SK-N-SH treated with all-trans-retinoic acid at 6 μM for 48 hours (cell line): ENCODE measurements at regions not wholly inside any gene's neighbourhood (a gene's known extent, or its start where the extent isn't known, plus 50 kb on each side); places are given as distances from the start of the nearest gene placed in this dataset.

Source experiments
- ATAC-seq: fragments of 200-7000 bp; cut with Tn5 transposase; 3 replicates; pipeline ENCODE4 v1.9.1; 2020; ENCODE audit warnings: mild to moderate bottlenecking, moderate library complexity
- ARNTL ChIP-seq: fragments of 450-650 bp; formaldehyde crosslinking; IDR thresholded peaks from 2 replicates; pipeline ENCODE4 v1.5.0; 2020; ENCODE audit warnings: low read depth, mild to moderate bottlenecking, moderate library complexity, borderline replicate concordance
- BACH2 ChIP-seq: fragments of 250-450 bp; sonication (Bioruptor Pico); IDR thresholded peaks from 2 replicates; pipeline ENCODE4 v1.9.0; 2021; ENCODE audit warnings: mild to moderate bottlenecking, borderline replicate concordance
- CREB5 ChIP-seq: fragments of 250-450 bp; sonication (Bioruptor Pico); IDR thresholded peaks from 2 replicates; pipeline ENCODE4 v1.5.1; 2020; ENCODE audit warnings: low read depth, mild to moderate bottlenecking, moderate library complexity
- CSDC2 ChIP-seq: fragments of 250-450 bp; sonication (Bioruptor Pico); IDR thresholded peaks from 2 replicates; pipeline ENCODE4 v1.5.0; 2020; ENCODE audit warnings: mild to moderate bottlenecking, moderate library complexity
- CSRNP3 ChIP-seq: fragments of 250-450 bp; sonication (Bioruptor Pico); IDR thresholded peaks from 2 replicates; pipeline ENCODE4 v1.5.1; 2021; ENCODE audit warnings: mild to moderate bottlenecking, moderate library complexity
- ESRRG ChIP-seq: fragments of 250-450 bp; sonication (Bioruptor Pico); IDR thresholded peaks from 2 replicates; pipeline ENCODE4 v1.6.1; 2021; ENCODE audit warnings: mild to moderate bottlenecking
- GLIS3 ChIP-seq: fragments of 250-450 bp; sonication (Bioruptor Pico); IDR thresholded peaks from 2 replicates; pipeline ENCODE4 v1.5.0; 2020; ENCODE audit warnings: mild to moderate bottlenecking, moderate library complexity
- ISL1 ChIP-seq: fragments of 250-450 bp; sonication (Bioruptor Pico); IDR thresholded peaks from 2 replicates; pipeline ENCODE4 v2.1.2; 2022; ENCODE audit warnings: mild to moderate bottlenecking, moderate library complexity
- OSR1 ChIP-seq: fragments of 250-450 bp; sonication (Bioruptor Pico); IDR thresholded peaks from 2 replicates; pipeline ENCODE4 v1.8.0; 2022; ENCODE audit warnings: moderate library complexity, mild to moderate bottlenecking, inconsistent platforms
- PATZ1 ChIP-seq: fragments of 250-450 bp; sonication (Bioruptor Pico); IDR thresholded peaks from 2 replicates; pipeline ENCODE4 v1.8.0; 2020; ENCODE audit warnings: mild to moderate bottlenecking, moderate library complexity, borderline replicate concordance
- POU6F1 ChIP-seq: fragments of 250-450 bp; sonication (Bioruptor Pico); IDR thresholded peaks from 2 replicates; pipeline ENCODE4 v1.8.0; 2021; ENCODE audit warnings: low read depth, mild to moderate bottlenecking, moderate library complexity, borderline replicate concordance
- RARB ChIP-seq: fragments of 250-450 bp; sonication (Bioruptor Pico); IDR thresholded peaks from 2 replicates; pipeline ENCODE4 v1.8.0; 2021; ENCODE audit warnings: mild to moderate bottlenecking, moderate library complexity
- SNAI2 ChIP-seq: fragments of 250-450 bp; sonication (Bioruptor Pico); IDR thresholded peaks from 2 replicates; pipeline ENCODE4 v1.5.0; 2020; ENCODE audit warnings: mild to moderate bottlenecking, moderate library complexity
- TCF4 ChIP-seq: fragments of 250-450 bp; sonication (Bioruptor Pico); IDR thresholded peaks from 2 replicates; pipeline ENCODE4 v1.8.0; 2021; ENCODE audit warnings: mild to moderate bottlenecking, moderate library complexity, borderline replicate concordance
- TOX ChIP-seq: fragments of 250-450 bp; sonication (Bioruptor Pico); IDR thresholded peaks from 2 replicates; pipeline ENCODE4 v1.8.0; 2021; ENCODE audit warnings: mild to moderate bottlenecking, moderate library complexity, borderline replicate concordance
- TSHZ2 ChIP-seq: fragments of 250-450 bp; sonication (Bioruptor Pico); IDR thresholded peaks from 2 replicates; pipeline ENCODE4 v1.5.0; 2020; ENCODE audit warnings: mild to moderate bottlenecking, moderate library complexity
- ZC3H10 ChIP-seq: fragments of 250-450 bp; sonication (Bioruptor Pico); IDR thresholded peaks from 2 replicates; pipeline ENCODE4 v1.5.1; 2021; ENCODE audit warnings: mild to moderate bottlenecking, moderate library complexity
- ZFP3 ChIP-seq: fragments of 250-450 bp; sonication (Bioruptor Pico); IDR thresholded peaks from 2 replicates; pipeline ENCODE4 v1.5.0; 2020; ENCODE audit warnings: mild to moderate bottlenecking, moderate library complexity
- ZFP30 ChIP-seq: fragments of 450-650 bp; formaldehyde crosslinking; IDR thresholded peaks from 2 replicates; pipeline ENCODE4 v1.5.0; 2022; ENCODE audit warnings: mild to moderate bottlenecking, moderate library complexity
- ZNF565 ChIP-seq: fragments of 450-650 bp; formaldehyde crosslinking; conservative IDR thresholded peaks from 2 replicates; pipeline ENCODE4 v1.5.0; 2020; ENCODE audit warnings: low read depth, mild to moderate bottlenecking, moderate library complexity
- ZNF8 ChIP-seq: fragments of 450-650 bp; formaldehyde crosslinking; IDR thresholded peaks from 2 replicates; pipeline ENCODE4 v1.5.0; 2020; ENCODE audit warnings: mild to moderate bottlenecking, moderate library complexity

GRCh38 chr5:118211606-118212005 is 776.7 kb downstream of the DTWD2 start:
- ATAC-seq, result no peak
- TF ChIP-seq TOX (CRISPR knock-in tag) (no peak), GLIS3 (no peak), TSHZ2 (CRISPR knock-in tag) (no peak)

GRCh38 chr5:118208031-118208453 is 780.3 kb downstream of the DTWD2 start:
- no peak for TF ChIP-seq ZNF565 (CRISPR knock-in tag)
- no peak for TF ChIP-seq ZC3H10 (CRISPR knock-in tag)
- no peak for TF ChIP-seq POU6F1 (CRISPR knock-in tag)
- TF ChIP-seq SNAI2, result no peak
- no peak for TF ChIP-seq TCF4 (CRISPR knock-in tag)
- TF ChIP-seq OSR1 (CRISPR knock-in tag), result no peak
- no peak for TF ChIP-seq ARNTL (CRISPR knock-in tag)
- TF ChIP-seq TSHZ2 (CRISPR knock-in tag), result no peak
- TF ChIP-seq ZFP30 (CRISPR knock-in tag), result no peak
- TF ChIP-seq GLIS3, result no peak
- TF ChIP-seq CSRNP3 (CRISPR knock-in tag), result no peak
- TF ChIP-seq, all 23 proteins: peak for 0
- no peak for ATAC-seq

- ATAC-seq, result no peak
- TF ChIP-seq ESRRG (CRISPR knock-in tag) (no peak), BACH2 (CRISPR knock-in tag) (no peak), CSDC2 (no peak), OSR1 (CRISPR knock-in tag) (no peak), ZNF8 (CRISPR knock-in tag) (no peak), TCF4 (CRISPR knock-in tag) (no peak), ZFP30 (CRISPR knock-in tag) (no peak), POU6F1 (CRISPR knock-in tag) (no peak), SNAI2 (no peak), ZNF565 (CRISPR knock-in tag) (no peak), ZFP3 (CRISPR knock-in tag) (no peak), TSHZ2 (CRISPR knock-in tag) (no peak), RARB (no peak), TOX (CRISPR knock-in tag) (no peak), ISL1 (CRISPR knock-in tag) (no peak), CREB5 (CRISPR knock-in tag) (no peak), PATZ1 (CRISPR knock-in tag) (no peak)
- TF ChIP-seq, all 23 proteins: peak for 0
These were observed 788.5 kb downstream of the DTWD2 start for GRCh38 chr5:118199801-118200200.
